HFFc6 (cell line): ENCODE measurements at regions not wholly inside any gene's neighbourhood (a gene's known extent, or its start where the extent isn't known, plus 50 kb on each side); places are given as distances from the start of the nearest gene placed in this dataset.

ENCODE experiments used
- DNase-seq: peaks from one replicate; pipeline ENCODE4 v3.0.0-alpha.2; 2018
- H3K27ac Mint-ChIP-seq: 2 replicates; pipeline ENCODE4 v1.8.0; 2020; ENCODE audit warnings: mild to moderate bottlenecking, mixed read lengths
- H3K27me3 Mint-ChIP-seq: 2 replicates; pipeline ENCODE4 v1.8.0; 2021; ENCODE audit warnings: mild to moderate bottlenecking, moderate library complexity, mixed read lengths; ENCODE audit not compliant: insufficient read depth
- H3K36me3 Mint-ChIP-seq: 2 replicates; pipeline ENCODE4 v1.8.0; 2021; ENCODE audit warnings: low read depth, mixed read lengths
- H3K4me1 Mint-ChIP-seq: 2 replicates; pipeline ENCODE4 v1.8.0; 2020; ENCODE audit warnings: low read depth, mixed read lengths
- H3K4me3 Mint-ChIP-seq: 2 replicates; pipeline ENCODE4 v1.8.0; 2020; ENCODE audit warnings: mild to moderate bottlenecking, moderate library complexity, mixed read lengths
- H3K9me3 Mint-ChIP-seq: 2 replicates; pipeline ENCODE4 v1.8.0; 2020; ENCODE audit warnings: mild to moderate bottlenecking, mixed read lengths
- CTCF ChIP-seq: fragments of 200-600 bp; sonication (generic); IDR thresholded peaks from 2 replicates; pipeline ENCODE4 v1.5.0; 2021; ENCODE audit warnings: antibody characterized with exemption, mild to moderate bottlenecking

DNA sequence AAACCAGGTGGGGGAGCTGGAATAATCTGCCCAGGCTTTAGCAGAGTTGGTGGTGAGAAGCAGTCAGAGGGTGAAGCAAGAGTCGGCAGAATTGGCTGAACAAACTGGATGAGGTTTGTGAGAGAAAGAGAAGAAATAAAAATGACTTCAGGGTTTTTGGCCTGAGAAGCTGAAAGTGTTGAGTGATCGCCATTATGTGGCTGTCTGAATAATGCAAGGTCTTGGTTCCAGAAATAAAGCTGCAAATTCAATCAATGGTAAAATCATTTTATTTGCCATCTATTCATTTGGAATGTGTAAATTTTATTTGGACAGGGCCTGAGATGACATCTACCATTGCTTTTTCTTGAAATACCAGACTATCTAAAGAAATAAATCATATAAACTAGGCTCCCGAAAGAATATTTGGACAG is 50.4 kb upstream of the DAB2 start:
- Mint-ChIP-seq H3K36me3 (no peaks in the 10 kb centered on the region), H3K4me1 (peaks cover 89% of the 10 kb centered on the region), H3K9me3 (no peaks in the 10 kb centered on the region), H3K4me3 (no peak overlapping the region), H3K27ac (0 out of 2 replicates have a peak overlapping the region, but pooled peaks have one; percentile 29), H3K27me3 (no peaks in the 10 kb centered on the region)
- TF ChIP-seq CTCF = no peak
- DNase-seq = no peak
